GM23338 (cell line): ENCODE measurements at regions not wholly inside any gene's neighbourhood (a gene's known extent, or its start where the extent isn't known, plus 50 kb on each side); places are given as distances from the start of the nearest gene placed in this dataset.

Experiments used
- ATAC-seq: fragments of 200-7000 bp; cut with Tn5 transposase; 3 replicates; pipeline ENCODE4 v1.9.1; 2020
- DNase-seq: peaks from one replicate; pipeline ENCODE4 v3.0.0-alpha.2; 2015; ENCODE audit warnings: low spot score
- H2AFZ ChIP-seq: fragments of 200-600 bp; sonication (generic); 2 replicates; pipeline ENCODE4 v1.8.0; 2016; ENCODE audit warnings: antibody characterized with exemption, mild to moderate bottlenecking, moderate library complexity
- H3F3A ChIP-seq: fragments of 200-600 bp; sonication (generic); replicated peaks from 2 replicates; pipeline ENCODE4 v1.8.0; 2017; ENCODE audit warnings: antibody characterized with exemption, mixed run types, low read depth
- H3K27ac ChIP-seq: fragments of 200-600 bp; sonication (generic); 2 replicates; pipeline ENCODE4 v1.6.1; 2016; ENCODE audit warnings: low read depth
- H3K27me3 ChIP-seq: fragments of 200-600 bp; sonication (generic); 2 replicates; pipeline ENCODE4 v1.8.0; 2016; ENCODE audit warnings: mild to moderate bottlenecking, mixed run types, moderate library complexity; ENCODE audit not compliant: insufficient read depth
- H3K36me3 ChIP-seq: fragments of 200-600 bp; sonication (generic); 2 replicates; pipeline ENCODE4 v1.8.0; 2016; ENCODE audit warnings: mild to moderate bottlenecking; ENCODE audit not compliant: insufficient read depth
- H3K4me1 ChIP-seq: fragments of 200-600 bp; sonication (generic); 2 replicates; pipeline ENCODE4 v1.8.0; 2016; ENCODE audit warnings: mild to moderate bottlenecking, moderate library complexity; ENCODE audit not compliant: insufficient read depth
- H3K4me2 ChIP-seq: fragments of 200-600 bp; sonication (generic); 2 replicates; pipeline ENCODE4 v1.7.1; 2017; ENCODE audit warnings: mixed run types
- H3K4me3 ChIP-seq: fragments of 200-600 bp; sonication (generic); 2 replicates; pipeline ENCODE4 v1.6.1; 2016; ENCODE audit warnings: mixed run types
- H3K79me2 ChIP-seq: fragments of 200-600 bp; sonication (generic); replicated peaks from 2 replicates; pipeline ENCODE4 v1.8.0; 2017; ENCODE audit warnings: mild to moderate bottlenecking; ENCODE audit not compliant: insufficient read depth
- H3K9me2 ChIP-seq: fragments of 200-600 bp; sonication (generic); 2 replicates; pipeline ENCODE4 v1.8.0; 2017; ENCODE audit not compliant: insufficient read depth
- H4K20me1 ChIP-seq: fragments of 200-600 bp; sonication (generic); replicated peaks from 2 replicates; pipeline ENCODE4 v1.8.0; 2017; ENCODE audit warnings: mild to moderate bottlenecking; ENCODE audit not compliant: insufficient read depth
- H3K27ac Mint-ChIP-seq: 2 replicates; pipeline ENCODE4 v1.8.0; 2020; ENCODE audit warnings: inconsistent platforms, mild to moderate bottlenecking, moderate library complexity, mixed read lengths
- H3K27me3 Mint-ChIP-seq: 3 replicates; pipeline ENCODE4 v1.8.0; 2022; ENCODE audit warnings: low read depth, mild to moderate bottlenecking, moderate library complexity, mixed read lengths, inconsistent platforms; ENCODE audit not compliant: insufficient read depth, poor library complexity
- H3K36me3 Mint-ChIP-seq: 3 replicates; pipeline ENCODE4 v1.8.0; 2021; ENCODE audit warnings: low read depth, mild to moderate bottlenecking, inconsistent platforms, moderate library complexity, mixed read lengths
- H3K4me1 Mint-ChIP-seq: 3 replicates; pipeline ENCODE4 v1.8.0; 2020; ENCODE audit warnings: mild to moderate bottlenecking, inconsistent platforms, mixed read lengths
- H3K4me3 Mint-ChIP-seq: 3 replicates; pipeline ENCODE4 v1.8.0; 2021; ENCODE audit warnings: moderate library complexity, mild to moderate bottlenecking, inconsistent platforms, mixed read lengths
- H3K9me3 Mint-ChIP-seq: 3 replicates; pipeline ENCODE4 v1.8.0; 2020; ENCODE audit warnings: moderate library complexity, mild to moderate bottlenecking, inconsistent platforms, mixed read lengths
- ETS1 ChIP-seq: IDR thresholded peaks from 2 replicates; pipeline ENCODE4 v1.6.1; 2016; ENCODE audit warnings: antibody characterized with exemption
- EZH2 ChIP-seq: fragments of 200-600 bp; sonication (generic); IDR thresholded peaks from one replicate; pipeline ENCODE4 v1.8.0; 2017; ENCODE audit warnings: antibody characterized with exemption, mild to moderate bottlenecking, low read depth; ENCODE audit not compliant: unreplicated experiment
- JUNB ChIP-seq: IDR thresholded peaks from one replicate; pipeline ENCODE4 v1.6.1; 2016; ENCODE audit warnings: antibody characterized with exemption; ENCODE audit not compliant: unreplicated experiment
- NANOG ChIP-seq: IDR thresholded peaks from 2 replicates; pipeline ENCODE4 v1.6.1; 2016; ENCODE audit warnings: antibody characterized with exemption, borderline replicate concordance
- TF ChIP-seq, protein P1 (sequence below), 2 experiments: fragments of 200-600 bp in 1 of 2; sonication (generic) in 1 of 2; conservative IDR thresholded peaks; 2 replicates each; pipeline versions ENCODE4 v1.5.1 to v1.6.1; 2016 to 2017; ENCODE audit warnings: antibody characterized with exemption in 2 of 2, low read depth in 2 of 2, mild to moderate bottlenecking in 2 of 2, moderate library complexity in 1 of 2
- TF ChIP-seq, protein P2 (sequence below): fragments of 250-450 bp; sonication (Bioruptor Pico); IDR thresholded peaks from 2 replicates; pipeline ENCODE4 v1.5.0; 2020; ENCODE audit warnings: mild to moderate bottlenecking, moderate library complexity

DNA sequence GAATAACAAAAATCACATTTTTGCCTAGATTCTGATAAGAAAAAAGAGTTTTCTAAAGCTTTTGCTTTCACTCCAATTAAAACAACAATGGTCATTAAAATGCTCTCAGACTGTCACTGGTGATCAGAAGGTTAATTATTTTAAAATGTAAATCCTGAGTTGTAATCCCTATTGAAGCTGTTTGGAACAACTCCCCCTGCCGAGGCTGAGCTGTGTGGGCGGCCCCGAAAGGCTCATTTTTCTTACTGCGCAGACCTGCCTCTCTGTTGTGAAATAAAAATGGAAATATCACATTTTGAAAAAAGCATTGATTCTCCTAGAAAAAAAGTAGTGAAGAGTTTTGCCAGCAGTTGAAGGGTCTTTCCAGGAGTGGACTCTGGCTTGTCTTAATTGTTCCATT is 174.8 kb upstream of the CDKN3 start:
- Histone ChIP-seq H3K4me3 (peak overlapping the region; percentile 3; the same call in 1 of the 2 replicates), H4K20me1 (no peaks in the 10 kb centered on the region), H3K27me3 (peaks cover 58% of the 10 kb centered on the region), H3K4me2 (peak overlapping the region; percentile 4), H3K36me3 (no peaks in the 10 kb centered on the region), H3K9me2 (no peaks in the 10 kb centered on the region), H3K27ac (no peak overlapping the region), H3K4me1 (peaks cover 23% of the 10 kb centered on the region), H3F3A (peaks cover 4% of the 10 kb centered on the region; the same call in 1 of the 2 replicates), H2AFZ (no peak overlapping the region), H3K79me2 (no peaks in the 10 kb centered on the region)
- Mint-ChIP-seq H3K36me3 (no peaks in the 10 kb centered on the region), H3K27ac (no peak overlapping the region), H3K9me3 (no peaks in the 10 kb centered on the region), H3K4me3 (no peak overlapping the region), H3K4me1 (peaks cover 26% of the 10 kb centered on the region), H3K27me3 (peaks cover 41% of the 10 kb centered on the region)
- no peak for ATAC-seq
- no peak for DNase-seq
- TF ChIP-seq, protein P1, sequence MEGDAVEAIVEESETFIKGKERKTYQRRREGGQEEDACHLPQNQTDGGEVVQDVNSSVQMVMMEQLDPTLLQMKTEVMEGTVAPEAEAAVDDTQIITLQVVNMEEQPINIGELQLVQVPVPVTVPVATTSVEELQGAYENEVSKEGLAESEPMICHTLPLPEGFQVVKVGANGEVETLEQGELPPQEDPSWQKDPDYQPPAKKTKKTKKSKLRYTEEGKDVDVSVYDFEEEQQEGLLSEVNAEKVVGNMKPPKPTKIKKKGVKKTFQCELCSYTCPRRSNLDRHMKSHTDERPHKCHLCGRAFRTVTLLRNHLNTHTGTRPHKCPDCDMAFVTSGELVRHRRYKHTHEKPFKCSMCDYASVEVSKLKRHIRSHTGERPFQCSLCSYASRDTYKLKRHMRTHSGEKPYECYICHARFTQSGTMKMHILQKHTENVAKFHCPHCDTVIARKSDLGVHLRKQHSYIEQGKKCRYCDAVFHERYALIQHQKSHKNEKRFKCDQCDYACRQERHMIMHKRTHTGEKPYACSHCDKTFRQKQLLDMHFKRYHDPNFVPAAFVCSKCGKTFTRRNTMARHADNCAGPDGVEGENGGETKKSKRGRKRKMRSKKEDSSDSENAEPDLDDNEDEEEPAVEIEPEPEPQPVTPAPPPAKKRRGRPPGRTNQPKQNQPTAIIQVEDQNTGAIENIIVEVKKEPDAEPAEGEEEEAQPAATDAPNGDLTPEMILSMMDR (conservative IDR thresholded peaks at IDR 0.05; ENCODE audit: low read depth in 2 of 2): 0 out of 4 replicates have a peak, but pooled peaks of 1 of the 2 experiments have one; percentile 8
- TF ChIP-seq, protein P2, sequence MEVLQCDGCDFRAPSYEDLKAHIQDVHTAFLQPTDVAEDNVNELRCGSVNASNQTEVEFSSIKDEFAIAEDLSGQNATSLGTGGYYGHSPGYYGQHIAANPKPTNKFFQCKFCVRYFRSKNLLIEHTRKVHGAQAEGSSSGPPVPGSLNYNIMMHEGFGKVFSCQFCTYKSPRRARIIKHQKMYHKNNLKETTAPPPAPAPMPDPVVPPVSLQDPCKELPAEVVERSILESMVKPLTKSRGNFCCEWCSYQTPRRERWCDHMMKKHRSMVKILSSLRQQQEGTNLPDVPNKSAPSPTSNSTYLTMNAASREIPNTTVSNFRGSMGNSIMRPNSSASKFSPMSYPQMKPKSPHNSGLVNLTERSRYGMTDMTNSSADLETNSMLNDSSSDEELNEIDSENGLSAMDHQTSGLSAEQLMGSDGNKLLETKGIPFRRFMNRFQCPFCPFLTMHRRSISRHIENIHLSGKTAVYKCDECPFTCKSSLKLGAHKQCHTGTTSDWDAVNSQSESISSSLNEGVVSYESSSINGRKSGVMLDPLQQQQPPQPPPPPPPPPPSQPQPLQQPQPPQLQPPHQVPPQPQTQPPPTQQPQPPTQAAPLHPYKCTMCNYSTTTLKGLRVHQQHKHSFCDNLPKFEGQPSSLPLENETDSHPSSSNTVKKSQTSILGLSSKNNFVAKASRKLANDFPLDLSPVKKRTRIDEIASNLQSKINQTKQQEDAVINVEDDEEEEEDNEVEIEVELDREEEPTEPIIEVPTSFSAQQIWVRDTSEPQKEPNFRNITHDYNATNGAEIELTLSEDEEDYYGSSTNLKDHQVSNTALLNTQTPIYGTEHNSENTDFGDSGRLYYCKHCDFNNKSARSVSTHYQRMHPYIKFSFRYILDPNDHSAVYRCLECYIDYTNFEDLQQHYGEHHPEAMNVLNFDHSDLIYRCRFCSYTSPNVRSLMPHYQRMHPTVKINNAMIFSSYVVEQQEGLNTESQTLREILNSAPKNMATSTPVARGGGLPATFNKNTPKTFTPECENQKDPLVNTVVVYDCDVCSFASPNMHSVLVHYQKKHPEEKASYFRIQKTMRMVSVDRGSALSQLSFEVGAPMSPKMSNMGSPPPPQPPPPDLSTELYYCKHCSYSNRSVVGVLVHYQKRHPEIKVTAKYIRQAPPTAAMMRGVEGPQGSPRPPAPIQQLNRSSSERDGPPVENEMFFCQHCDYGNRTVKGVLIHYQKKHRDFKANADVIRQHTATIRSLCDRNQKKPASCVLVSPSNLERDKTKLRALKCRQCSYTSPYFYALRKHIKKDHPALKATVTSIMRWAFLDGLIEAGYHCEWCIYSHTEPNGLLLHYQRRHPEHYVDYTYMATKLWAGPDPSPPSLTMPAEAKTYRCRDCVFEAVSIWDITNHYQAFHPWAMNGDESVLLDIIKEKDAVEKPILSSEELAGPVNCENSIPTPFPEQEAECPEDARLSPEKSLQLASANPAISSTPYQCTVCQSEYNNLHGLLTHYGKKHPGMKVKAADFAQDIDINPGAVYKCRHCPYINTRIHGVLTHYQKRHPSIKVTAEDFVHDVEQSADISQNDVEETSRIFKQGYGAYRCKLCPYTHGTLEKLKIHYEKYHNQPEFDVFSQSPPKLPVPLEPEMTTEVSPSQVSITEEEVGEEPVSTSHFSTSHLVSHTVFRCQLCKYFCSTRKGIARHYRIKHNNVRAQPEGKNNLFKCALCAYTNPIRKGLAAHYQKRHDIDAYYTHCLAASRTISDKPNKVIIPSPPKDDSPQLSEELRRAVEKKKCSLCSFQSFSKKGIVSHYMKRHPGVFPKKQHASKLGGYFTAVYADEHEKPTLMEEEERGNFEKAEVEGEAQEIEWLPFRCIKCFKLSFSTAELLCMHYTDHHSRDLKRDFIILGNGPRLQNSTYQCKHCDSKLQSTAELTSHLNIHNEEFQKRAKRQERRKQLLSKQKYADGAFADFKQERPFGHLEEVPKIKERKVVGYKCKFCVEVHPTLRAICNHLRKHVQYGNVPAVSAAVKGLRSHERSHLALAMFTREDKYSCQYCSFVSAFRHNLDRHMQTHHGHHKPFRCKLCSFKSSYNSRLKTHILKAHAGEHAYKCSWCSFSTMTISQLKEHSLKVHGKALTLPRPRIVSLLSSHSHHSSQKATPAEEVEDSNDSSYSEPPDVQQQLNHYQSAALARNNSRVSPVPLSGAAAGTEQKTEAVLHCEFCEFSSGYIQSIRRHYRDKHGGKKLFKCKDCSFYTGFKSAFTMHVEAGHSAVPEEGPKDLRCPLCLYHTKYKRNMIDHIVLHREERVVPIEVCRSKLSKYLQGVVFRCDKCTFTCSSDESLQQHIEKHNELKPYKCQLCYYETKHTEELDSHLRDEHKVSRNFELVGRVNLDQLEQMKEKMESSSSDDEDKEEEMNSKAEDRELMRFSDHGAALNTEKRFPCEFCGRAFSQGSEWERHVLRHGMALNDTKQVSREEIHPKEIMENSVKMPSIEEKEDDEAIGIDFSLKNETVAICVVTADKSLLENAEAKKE (CRISPR knock-in tag): no peak

DNA sequence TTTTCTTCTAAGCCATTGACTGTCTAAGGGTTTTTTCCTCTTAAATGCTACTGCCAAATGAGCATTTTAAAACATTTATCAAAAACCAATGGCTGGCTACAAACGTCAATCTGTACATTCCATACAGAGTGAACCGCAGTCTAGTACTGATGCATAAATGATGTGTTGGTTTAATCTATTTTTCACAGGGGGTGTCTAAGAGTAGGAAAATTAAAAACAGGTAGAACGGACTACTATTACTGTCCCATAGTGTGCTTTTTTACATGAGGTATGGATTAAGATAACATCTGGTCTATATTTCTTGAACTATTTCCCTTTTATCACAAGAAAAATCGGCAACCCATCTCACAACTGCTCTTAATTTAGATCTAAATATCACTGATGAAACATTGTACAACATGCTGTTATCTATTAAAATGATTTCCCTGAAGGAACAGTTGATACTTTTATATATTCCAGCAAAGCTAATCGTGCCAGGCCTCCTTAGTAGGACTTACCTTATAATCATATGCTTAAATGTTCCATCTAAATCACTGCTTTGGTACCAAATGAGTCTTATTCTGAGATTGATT is 172.9 kb upstream of the CDKN3 start:
- Mint-ChIP-seq H3K27me3 (peaks cover 32% of the 10 kb centered on the region), H3K9me3 (no peaks in the 10 kb centered on the region), H3K4me1 (peaks cover 23% of the 10 kb centered on the region), H3K36me3 (no peaks in the 10 kb centered on the region), H3K4me3 (no peak overlapping the region), H3K27ac (no peak overlapping the region)
- Histone ChIP-seq H3F3A (0 out of 2 replicates have a peak, but pooled peaks cover under 1% of the 10 kb centered on the region), H3K4me1 (peaks cover 23% of the 10 kb centered on the region), H4K20me1 (no peaks in the 10 kb centered on the region), H3K79me2 (no peaks in the 10 kb centered on the region), H3K36me3 (no peaks in the 10 kb centered on the region), H3K9me2 (no peaks in the 10 kb centered on the region), H3K27me3 (peaks cover 40% of the 10 kb centered on the region), H3K4me3 (no peak overlapping the region), H3K27ac (no peak overlapping the region), H2AFZ (no peak overlapping the region), H3K4me2 (no peak overlapping the region)
- DNase-seq (no peak), ATAC-seq (no peak)
- no peak for TF ChIP-seq ETS1
- TF ChIP-seq JUNB: no peak
- TF ChIP-seq EZH2: no peak
- no peak for TF ChIP-seq NANOG
